A673 (cell line): ENCODE measurements at regions not wholly inside any gene's neighbourhood (a gene's known extent, or its start where the extent isn't known, plus 50 kb on each side); places are given as distances from the start of the nearest gene placed in this dataset.

Experiments used
- BruUV-seq: library from RNA; stranded (reverse); fragments of 400-500 nt; replicated peaks from 2 replicates; lab custom pipeline; 2021; lab: Mats Ljungman, UMichigan
- CTCF ChIA-PET: fragments of 300-600 bp; sonication (Branson Sonifier 250); formaldehyde crosslinking; loops from one replicate; lab custom pipeline; 2022; ENCODE audit warnings: antibody characterized with exemption; lab: Charles Lee
- POLR2A ChIA-PET: fragments of 300-600 bp; sonication (Branson Sonifier 250); formaldehyde crosslinking; loops from one replicate; lab custom pipeline; 2022; ENCODE audit warnings: antibody characterized with exemption; ENCODE audit not compliant: low non-redundant PET; lab: Charles Lee
- DNase-seq: peaks from one replicate; pipeline ENCODE4 v3.0.0-alpha.2; 2015; ENCODE audit warnings: low spot score
- H3K27ac ChIP-seq: fragments of 200-600 bp; sonication (generic); 2 replicates; pipeline ENCODE4 v1.5.1; 2016; ENCODE audit warnings: mixed run types, low read depth, mild to moderate bottlenecking, mixed read lengths, antibody characterized with exemption, low read length; ENCODE audit not compliant: poor library complexity, severe bottlenecking
- H3K27me3 ChIP-seq: fragments of 200-600 bp; sonication (generic); replicated peaks from 2 replicates; pipeline ENCODE4 v1.6.1; 2017; ENCODE audit warnings: mixed run types, low read depth, mild to moderate bottlenecking, mixed read lengths, antibody characterized with exemption, low read length; ENCODE audit not compliant: insufficient read depth, poor library complexity
- H3K36me3 ChIP-seq: fragments of 200-600 bp; sonication (generic); 2 replicates; pipeline ENCODE4 v1.6.1; 2016; ENCODE audit warnings: mixed run types, mild to moderate bottlenecking, mixed read lengths, antibody characterized with exemption, low read length; ENCODE audit not compliant: insufficient read depth, poor library complexity, severe bottlenecking
- H3K4me1 ChIP-seq: fragments of 200-600 bp; sonication (generic); 2 replicates; pipeline ENCODE4 v1.6.1; 2017; ENCODE audit warnings: mixed run types, mild to moderate bottlenecking, mixed read lengths, antibody characterized with exemption, low read length; ENCODE audit not compliant: insufficient read depth, poor library complexity, severe bottlenecking
- H3K4me3 ChIP-seq: fragments of 200-600 bp; sonication (generic); 2 replicates; pipeline ENCODE4 v1.5.1; 2016; ENCODE audit warnings: low read depth, mixed run types, mild to moderate bottlenecking, mixed read lengths, low read length; ENCODE audit not compliant: poor library complexity, severe bottlenecking
- H3K9me3 ChIP-seq: fragments of 200-600 bp; sonication (generic); 2 replicates; pipeline ENCODE4 v1.6.1; 2016; ENCODE audit warnings: mixed run types, low read depth, mild to moderate bottlenecking, mixed read lengths, antibody characterized with exemption, low read length; ENCODE audit not compliant: poor library complexity, severe bottlenecking
- EZH2 ChIP-seq: fragments of 200-600 bp; sonication (generic); IDR thresholded peaks from 2 replicates; pipeline ENCODE4 v1.6.1; 2017; ENCODE audit warnings: borderline replicate concordance, low read depth, mild to moderate bottlenecking, mixed read lengths, antibody characterized with exemption, low read length; ENCODE audit not compliant: poor library complexity, severe bottlenecking
- intact Hi-C: fragments of 100-400 bp; cut with micrococcal nuclease; formaldehyde crosslinking; loops from one replicate; pipeline ENCODE4 v1.10.0; 2022; ENCODE audit not compliant: unreplicated experiment
- TF ChIP-seq, protein P1 (sequence below): fragments of 300-800, 200-600 bp; sonication (generic); conservative IDR thresholded peaks from 2 replicates; pipeline ENCODE4 v1.5.1; 2017; ENCODE audit warnings: low read depth, mild to moderate bottlenecking, antibody characterized with exemption, low read length, moderate library complexity, mixed read lengths

- H3K9me3 ChIP-seq = no peaks in the 10 kb centered on the region
- H3K27ac ChIP-seq = no peak overlapping the region
- no peaks in the 10 kb centered on the region for H3K27me3 ChIP-seq
- ChIA-PET POLR2A (no interaction called here), CTCF (no interaction called here)
- H3K4me1 ChIP-seq = no peaks in the 10 kb centered on the region
- no peak overlapping the region for H3K4me3 ChIP-seq
- no peak for DNase-seq
- TF ChIP-seq, protein P1, sequence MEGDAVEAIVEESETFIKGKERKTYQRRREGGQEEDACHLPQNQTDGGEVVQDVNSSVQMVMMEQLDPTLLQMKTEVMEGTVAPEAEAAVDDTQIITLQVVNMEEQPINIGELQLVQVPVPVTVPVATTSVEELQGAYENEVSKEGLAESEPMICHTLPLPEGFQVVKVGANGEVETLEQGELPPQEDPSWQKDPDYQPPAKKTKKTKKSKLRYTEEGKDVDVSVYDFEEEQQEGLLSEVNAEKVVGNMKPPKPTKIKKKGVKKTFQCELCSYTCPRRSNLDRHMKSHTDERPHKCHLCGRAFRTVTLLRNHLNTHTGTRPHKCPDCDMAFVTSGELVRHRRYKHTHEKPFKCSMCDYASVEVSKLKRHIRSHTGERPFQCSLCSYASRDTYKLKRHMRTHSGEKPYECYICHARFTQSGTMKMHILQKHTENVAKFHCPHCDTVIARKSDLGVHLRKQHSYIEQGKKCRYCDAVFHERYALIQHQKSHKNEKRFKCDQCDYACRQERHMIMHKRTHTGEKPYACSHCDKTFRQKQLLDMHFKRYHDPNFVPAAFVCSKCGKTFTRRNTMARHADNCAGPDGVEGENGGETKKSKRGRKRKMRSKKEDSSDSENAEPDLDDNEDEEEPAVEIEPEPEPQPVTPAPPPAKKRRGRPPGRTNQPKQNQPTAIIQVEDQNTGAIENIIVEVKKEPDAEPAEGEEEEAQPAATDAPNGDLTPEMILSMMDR = no peak
- no peak for TF ChIP-seq EZH2
- H3K36me3 ChIP-seq = no peaks in the 10 kb centered on the region
- BruUV-seq = no TSS peak
- intact Hi-C loops = no loop called here
Observed at GRCh38 chr14:97388408-97388807, 591.2 kb downstream of the VRK1 start.

DNA sequence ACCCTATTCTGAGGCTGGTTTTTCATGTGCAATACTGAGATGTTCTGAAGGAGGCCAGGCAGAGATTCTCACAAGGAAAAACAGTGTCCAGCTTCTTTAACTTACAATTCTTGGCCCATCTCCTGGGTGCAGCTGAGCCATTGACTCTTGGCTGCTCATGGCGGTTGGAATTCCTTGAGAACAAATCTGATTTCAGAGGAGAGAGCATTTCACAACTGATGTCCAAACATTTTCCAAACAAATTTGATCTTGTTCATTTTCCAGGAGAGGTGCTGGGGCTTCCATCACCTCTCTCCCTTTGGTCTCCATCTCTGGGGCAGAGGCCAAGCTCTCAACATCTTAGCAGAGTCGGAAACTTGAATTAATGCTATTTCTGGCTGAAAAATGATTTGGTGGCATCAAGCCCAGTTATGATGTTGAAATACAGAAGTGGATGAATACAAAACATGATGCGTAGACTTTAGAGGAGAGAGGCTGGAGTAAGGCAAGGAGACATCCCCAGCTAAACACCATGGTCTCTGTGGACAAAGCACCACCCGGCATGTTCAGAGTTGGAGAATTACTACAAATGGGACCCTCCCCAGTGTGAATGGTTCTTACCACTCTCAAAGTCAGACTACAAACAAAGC, 593.0 kb downstream of the VRK1 start:
- POLR2A ChIA-PET = no interaction called here
- DNase-seq = no peak
- Histone ChIP-seq H3K27ac (no peak overlapping the region), H3K4me3 (no peak overlapping the region), H3K4me1 (no peaks in the 10 kb centered on the region), H3K36me3 (no peaks in the 10 kb centered on the region), H3K27me3 (no peaks in the 10 kb centered on the region), H3K9me3 (no peaks in the 10 kb centered on the region)
- CTCF ChIA-PET = no interaction called here
- intact Hi-C loops = no loop called here
- no TSS peak for BruUV-seq
- TF ChIP-seq, protein P1 = no peak
- no peak for TF ChIP-seq EZH2

GRCh38 chr14:97393244-97393643, 596.1 kb downstream of the VRK1 start:
- ChIA-PET POLR2A (no interaction called here), CTCF (no interaction called here)
- no peaks in the 10 kb centered on the region for H3K27me3 ChIP-seq

More at GRCh38 chr14:97393244-97393643, 596.1 kb downstream of the VRK1 start:
- no peak overlapping the region for H3K4me3 ChIP-seq
- H3K36me3 ChIP-seq = no peaks in the 10 kb centered on the region
- DNase-seq = no peak
- H3K9me3 ChIP-seq = no peaks in the 10 kb centered on the region
- TF ChIP-seq, protein P1 = no peak
- no peak for TF ChIP-seq EZH2
- no peaks in the 10 kb centered on the region for H3K4me1 ChIP-seq
- no peak overlapping the region for H3K27ac ChIP-seq
- intact Hi-C loops = no loop called here
- no TSS peak for BruUV-seq
